ENCODE measurements at regions not wholly inside any gene's neighbourhood (a gene's known extent, or its start where the extent isn't known, plus 50 kb on each side); places are given as distances from the start of the nearest gene placed in this dataset.
"Not testable (repeated sequence)": the region's sequence is repeated elsewhere in the genome, so short reads cannot be mapped to it uniquely, and the experiment has no call there.

DNA sequence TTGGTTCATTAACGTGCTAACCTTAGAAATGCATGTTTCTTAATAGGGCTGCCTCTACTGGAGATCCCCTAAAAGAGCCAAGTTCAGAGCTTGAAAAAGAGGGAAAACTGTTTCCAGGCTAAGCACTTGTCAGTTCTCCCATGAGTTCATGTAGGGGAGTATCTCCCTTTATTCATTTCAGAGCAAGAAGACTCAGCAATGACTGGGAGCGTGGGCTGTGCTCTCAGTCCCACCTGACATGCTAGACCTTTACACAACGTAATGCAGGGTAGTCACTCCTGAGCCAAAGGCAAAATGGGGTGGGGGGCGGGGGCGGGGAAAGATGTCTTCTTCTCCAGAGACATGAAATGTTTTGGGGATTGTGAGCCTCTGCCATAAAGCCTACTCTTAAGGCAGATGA, 420.1 kb upstream of the MCTP2 start:
- no peak for DNase-seq

GRCh38 chr15:93809516-93809915, 421.8 kb upstream of the MCTP2 start:
- no peak for DNase-seq

DNA sequence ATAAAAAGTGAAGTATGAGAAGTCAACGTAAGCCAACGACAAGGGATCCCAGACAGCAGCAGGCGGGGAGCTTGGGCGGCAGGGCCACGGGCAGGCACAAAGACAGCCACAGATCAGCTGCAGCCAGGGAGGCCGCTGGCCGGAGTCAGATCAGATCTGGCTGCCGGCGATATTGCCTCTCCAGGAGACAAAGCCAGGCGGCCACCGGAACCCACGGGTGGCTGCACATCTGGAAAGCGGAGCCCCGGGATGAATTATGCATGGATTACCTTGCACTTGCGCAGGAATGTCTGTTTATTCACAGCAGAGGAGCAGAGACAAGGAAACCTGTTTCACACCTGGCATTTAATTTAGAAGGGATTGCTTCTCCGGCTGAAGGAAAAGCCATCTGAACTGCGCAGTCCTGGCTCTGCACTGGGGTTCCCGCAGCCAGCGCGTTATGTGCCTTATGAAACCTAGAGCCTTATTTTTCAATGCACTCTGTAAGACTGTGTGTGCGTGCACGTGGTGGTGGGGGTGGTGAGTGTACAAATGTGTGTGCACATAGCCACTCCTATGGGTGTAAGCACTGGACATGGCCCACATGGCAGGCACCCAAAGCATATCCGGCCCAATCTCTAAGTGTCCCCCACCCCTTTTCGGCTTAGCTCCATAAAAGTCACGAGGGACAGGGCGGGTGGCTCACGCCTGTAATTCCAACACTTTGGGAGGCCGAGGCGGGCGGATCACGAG, 427.8 kb upstream of the MCTP2 start:
- DNase-seq = no peak

DNA sequence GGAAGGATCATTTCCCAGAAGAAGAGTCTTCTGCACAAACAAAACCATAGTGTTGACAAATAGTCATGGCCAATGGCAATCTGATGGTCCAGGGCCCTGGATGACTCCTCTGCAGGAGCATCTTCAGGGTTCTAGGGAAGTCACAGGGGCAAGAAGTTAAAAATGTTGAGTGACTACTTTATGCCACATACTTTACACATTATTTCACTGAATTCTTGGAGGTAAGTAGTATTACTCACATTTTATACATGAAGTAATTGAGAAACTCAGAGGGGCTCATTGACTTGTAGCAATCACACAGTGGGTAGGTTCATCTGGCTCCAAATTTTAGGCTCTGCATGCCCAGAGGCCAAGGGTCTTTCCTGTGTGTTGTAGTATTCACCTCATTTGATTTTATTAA, 430.2 kb upstream of the MCTP2 start:
- DNase-seq = no peak

DNA sequence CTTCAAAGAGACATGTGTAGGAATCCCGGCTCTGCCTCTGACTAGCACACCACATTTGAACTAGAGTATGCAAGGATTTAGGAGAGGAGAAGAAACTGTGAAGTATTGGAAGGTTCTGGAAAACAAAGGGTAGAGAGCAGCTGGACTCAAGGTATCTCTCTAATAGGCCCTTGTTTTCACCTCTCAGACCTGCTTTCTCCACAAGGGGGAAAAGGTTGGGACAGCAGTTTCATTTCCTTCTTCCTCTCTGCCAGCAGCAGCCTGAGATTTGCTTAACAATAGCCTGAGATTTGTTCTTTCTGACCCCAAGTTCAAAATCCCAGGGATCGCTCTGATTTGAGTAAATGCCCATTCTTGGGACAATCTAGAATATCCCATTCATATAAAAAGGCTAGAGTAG, 430.6 kb upstream of the MCTP2 start:
- peak; percentile 10 for DNase-seq

- no peak for DNase-seq
These were observed 441.9 kb upstream of the MCTP2 start for GRCh38 chr15:93789441-93789840.

- DNase-seq = no peak
These were observed 451.3 kb upstream of the MCTP2 start for GRCh38 chr15:93780073-93780472.

GRCh38 chr15:93779341-93779740, 452.0 kb upstream of the MCTP2 start:
- peak; percentile 46 for DNase-seq

DNA sequence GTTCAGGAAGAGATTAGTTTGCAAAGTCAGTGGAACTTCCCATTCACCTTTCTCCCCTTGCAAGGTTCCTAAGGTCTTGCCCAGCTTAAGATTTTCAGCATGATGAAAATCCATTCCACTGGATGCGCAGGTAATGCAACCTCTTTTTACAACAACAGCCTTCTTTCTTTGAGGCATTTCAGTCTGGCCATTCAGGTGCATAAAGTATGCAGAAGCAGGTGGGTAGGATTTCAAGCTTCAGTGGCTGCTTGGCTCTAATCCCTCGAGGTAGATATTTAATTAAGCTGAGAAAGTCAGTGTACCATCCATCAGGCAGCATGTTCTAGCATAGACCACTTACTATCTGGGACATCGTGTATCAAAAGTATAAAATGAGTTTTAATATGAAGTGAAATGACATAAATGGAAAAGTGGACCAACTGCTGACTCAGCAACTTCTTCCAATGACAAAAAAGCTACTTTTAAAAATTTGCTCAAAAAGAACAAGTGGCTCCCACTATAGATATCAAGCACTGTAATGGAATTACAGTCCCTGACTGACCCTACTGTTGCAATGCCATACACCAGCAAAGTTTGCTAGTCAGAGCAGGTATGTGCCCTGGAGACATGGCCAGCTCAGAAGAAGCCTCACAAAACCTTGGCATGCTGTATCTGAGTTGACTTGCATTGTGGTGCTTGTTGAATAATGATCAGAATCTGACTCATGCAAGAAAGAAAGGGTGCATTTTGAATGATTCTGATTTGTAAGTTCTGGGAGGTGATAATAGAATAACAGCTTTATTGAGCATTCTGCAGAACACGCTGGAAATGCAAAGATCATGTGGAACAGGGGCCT, 459.9 kb upstream of the MCTP2 start:
- DNase-seq = no peak

- DNase-seq = no peak
These were observed 460.6 kb upstream of the MCTP2 start for GRCh38 chr15:93770788-93771187.

DNA sequence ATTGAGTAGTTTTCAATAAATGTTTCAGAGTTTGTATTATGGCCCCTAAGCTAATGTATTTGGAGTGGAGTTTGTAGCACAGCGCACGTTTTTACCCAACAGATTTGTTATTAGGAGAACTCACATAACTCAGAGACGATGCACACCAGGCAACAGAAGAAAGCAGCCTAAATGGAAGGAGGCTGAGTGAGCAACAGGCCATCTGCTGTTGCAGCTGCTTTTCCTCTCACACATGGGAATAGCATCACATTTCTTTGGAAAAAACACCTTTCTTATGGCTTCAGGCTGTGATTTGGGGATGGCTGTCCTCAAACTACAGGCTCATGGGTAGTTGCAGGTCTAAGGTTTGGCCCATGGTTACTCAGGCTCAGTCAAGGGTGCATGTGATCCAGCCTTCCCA, 469.3 kb upstream of the MCTP2 start:
- no peak for DNase-seq

- DNase-seq = no peak
These were observed 471.7 kb upstream of the MCTP2 start for GRCh38 chr15:93759629-93760028.

- DNase-seq = no peak
These were observed 472.5 kb upstream of the MCTP2 start for GRCh38 chr15:93758824-93759223.

- no peak for DNase-seq
These were observed 482.7 kb upstream of the MCTP2 start for GRCh38 chr15:93748710-93749109.

GRCh38 chr15:93734976-93735375, 496.4 kb upstream of the MCTP2 start:
- not testable (repeated sequence) for DNase-seq

GRCh38 chr15:93730724-93731123, 500.6 kb upstream of the MCTP2 start:
- peak; percentile 54 for DNase-seq

DNA sequence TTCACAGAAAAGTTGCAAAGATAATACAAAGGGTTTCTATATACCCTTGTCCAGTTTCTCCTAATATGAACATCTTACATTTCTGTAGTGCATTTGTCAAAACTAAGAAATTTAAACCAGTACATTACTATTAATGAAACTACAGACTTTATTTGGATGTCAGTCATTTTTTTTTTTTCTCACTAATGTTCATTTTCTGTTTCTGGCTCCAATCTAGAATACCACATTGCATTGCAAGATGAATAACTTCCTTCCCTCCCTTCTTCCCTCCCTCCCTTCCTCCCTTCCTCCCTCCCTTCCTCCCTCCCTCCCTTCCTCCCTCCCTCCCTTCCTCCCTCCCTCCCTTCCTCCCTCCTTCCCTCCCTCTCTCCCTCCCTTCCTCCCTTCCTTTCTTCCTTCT, 509.2 kb upstream of the MCTP2 start:
- no peak for DNase-seq

GRCh38 chr15:93720607-93721006, 510.8 kb upstream of the MCTP2 start:
- DNase-seq = no peak

GRCh38 chr15:93719921-93720351, 511.4 kb upstream of the MCTP2 start:
- no peak for DNase-seq

- no peak for DNase-seq
These were observed 514.6 kb upstream of the MCTP2 start for GRCh38 chr15:93716615-93717231.

DNA sequence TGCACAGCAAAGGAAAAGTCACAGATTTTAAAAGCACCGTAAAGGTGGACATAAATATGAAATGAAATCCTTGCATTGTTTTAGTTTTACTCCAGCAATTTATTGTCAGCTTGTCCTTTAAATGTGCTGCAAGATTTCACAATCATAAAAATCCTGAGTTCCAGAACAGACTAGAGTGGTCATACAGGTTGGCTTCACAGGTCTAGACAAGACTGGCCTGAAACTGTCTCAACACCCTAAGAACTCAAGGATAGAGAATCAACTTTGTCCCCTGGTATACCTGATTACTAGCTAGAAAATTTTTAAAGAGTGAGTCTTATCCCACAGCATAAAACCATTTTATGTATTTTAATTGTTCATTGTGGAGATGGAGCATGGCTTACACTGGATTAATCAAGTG, 521.7 kb upstream of the MCTP2 start:
- no peak for DNase-seq

GRCh38 chr15:93708724-93709445, 522.5 kb upstream of the MCTP2 start:
- no peak for DNase-seq

GRCh38 chr15:93707751-93708150, 523.6 kb upstream of the MCTP2 start:
- no peak for DNase-seq

Measured in DMS53 (cell line).